ENCODE measurements at regions not wholly inside any gene's neighbourhood (a gene's known extent, or its start where the extent isn't known, plus 50 kb on each side); places are given as distances from the start of the nearest gene placed in this dataset.
"Not testable (repeated sequence)": the region's sequence is repeated elsewhere in the genome, so short reads cannot be mapped to it uniquely, and the experiment has no call there.

- not testable (repeated sequence) for TF ChIP-seq CTCF (IDR thresholded peaks at IDR 0.05); EZH2 (IDR thresholded peaks at IDR 0.05; ENCODE audit: borderline replicate concordance, insufficient read depth, low read depth, low read length, poor library complexity, severe bottlenecking)
These were observed 228.6 kb upstream of the SLC30A5 start for GRCh38 chr5:68865192-68865591.
